HG03558 (cell line): ENCODE measurements at regions not wholly inside any gene's neighbourhood (a gene's known extent, or its start where the extent isn't known, plus 50 kb on each side); places are given as distances from the start of the nearest gene placed in this dataset.
"Not testable (repeated sequence)": the region's sequence is repeated elsewhere in the genome, so short reads cannot be mapped to it uniquely, and the experiment has no call there.

Experiments
- ATAC-seq: cut with Tn5 transposase; IDR thresholded peaks from one replicate; pipeline ENCODE4 v1.9.1; 2021; ENCODE audit warnings: moderate number of reproducible peaks; ENCODE audit not compliant: unreplicated experiment; ENCODE audit errors: extremely low read depth

DNA sequence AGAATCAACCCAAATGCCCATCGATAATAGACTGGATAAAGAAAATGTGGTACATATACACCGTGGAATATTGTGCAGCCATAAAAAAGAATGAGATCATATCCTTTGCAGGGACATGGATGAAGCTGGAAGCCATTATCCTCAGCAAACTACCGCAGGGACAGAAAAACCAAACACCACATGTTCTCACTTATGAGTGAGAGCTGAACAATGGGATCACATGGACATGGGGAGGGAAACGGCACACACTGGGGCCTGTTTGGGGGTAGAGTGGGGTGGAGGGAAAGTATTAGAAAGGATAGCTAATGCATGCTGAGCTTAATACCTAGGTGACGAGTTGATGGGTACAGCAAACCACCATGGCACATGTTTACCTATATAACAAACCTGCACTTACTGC lies 217.5 kb downstream of the TOMM20 start:
- not testable (repeated sequence) for ATAC-seq

DNA sequence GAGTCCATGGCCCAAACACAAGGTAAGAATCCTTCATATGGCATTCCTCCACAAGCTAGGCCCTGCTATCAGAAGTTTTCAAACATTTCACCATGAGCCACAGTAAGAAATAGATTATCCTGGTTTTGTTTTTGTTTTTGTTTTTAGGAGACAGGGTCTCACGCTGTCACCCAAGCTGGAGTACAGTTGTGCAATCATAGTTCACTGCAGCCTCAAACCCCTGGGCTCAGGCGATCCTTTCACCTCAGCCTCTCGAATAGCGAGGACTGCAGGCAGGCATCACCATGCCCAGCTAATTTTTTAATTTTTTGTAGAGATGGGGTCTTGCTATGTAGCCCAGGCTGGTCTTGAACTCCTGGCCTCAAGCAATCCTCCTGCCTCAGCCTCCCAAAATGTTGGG lies 218.8 kb downstream of the TOMM20 start:
- ATAC-seq: no peak

DNA sequence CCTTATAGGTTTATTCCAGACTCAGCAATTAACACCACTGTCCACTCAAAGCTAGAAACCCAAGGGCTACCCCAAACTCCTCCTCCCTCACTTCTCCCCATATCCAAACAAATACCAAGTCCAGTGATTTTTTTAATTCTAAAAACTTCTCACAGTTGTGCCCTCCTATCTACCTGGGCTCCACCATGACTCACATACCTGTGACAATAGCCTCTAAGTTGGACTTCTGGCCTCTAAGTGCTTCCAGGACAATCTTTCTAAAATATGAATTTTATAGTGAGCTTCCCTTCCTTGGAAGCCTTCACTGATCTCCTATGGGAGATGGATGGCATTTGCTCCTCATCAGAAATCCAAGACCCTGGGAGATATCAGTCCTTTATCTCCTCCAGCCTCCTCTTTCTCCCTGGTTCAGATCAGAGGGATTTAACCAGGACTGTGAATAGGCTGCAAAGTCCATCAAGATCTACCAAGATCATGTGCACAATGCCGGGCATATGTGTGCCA lies 219.3 kb downstream of the TOMM20 start:
- no peak for ATAC-seq

DNA sequence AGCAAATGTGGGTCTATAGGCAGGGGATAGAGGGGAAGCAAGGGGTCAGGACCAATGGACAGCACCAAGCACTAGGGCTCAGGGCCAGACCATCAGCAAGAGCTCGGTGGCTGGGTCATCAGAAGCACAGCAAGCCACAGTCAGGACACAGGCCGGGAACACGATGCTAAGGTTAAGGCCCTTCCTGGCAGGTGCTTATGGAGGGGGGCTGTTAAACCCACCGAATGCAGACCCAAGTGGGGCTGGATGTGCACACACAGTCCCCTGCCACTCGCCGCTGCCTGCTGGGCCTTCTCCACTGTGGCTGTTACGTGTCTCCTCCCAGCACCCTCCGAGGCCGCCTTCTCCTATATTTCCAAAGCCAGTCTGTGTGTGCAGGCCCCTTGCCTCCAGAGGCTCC lies 220.1 kb downstream of the TOMM20 start:
- ATAC-seq: no peak

DNA sequence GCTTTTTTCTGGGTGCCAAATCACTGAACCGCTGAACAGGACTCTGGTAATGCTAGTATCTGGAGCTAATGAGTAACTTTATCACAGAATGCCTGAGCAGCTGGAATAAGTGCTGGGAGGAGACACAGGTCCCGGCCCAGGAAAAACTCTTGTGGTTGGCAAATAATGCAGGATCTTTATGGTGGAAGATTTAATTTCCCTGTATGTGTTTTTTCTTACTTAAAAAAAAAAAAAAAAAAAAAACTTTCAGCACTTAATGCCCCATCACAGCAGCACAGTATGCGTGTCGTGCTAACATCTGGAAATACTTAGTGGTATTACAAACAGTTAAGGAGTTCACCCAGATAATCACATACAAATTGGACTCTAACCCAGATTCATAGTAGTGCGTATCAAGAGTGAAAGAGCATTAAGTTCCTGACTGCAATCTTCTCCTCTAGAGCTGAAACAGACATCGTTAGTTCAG lies 220.7 kb downstream of the TOMM20 start:
- no peak for ATAC-seq

DNA sequence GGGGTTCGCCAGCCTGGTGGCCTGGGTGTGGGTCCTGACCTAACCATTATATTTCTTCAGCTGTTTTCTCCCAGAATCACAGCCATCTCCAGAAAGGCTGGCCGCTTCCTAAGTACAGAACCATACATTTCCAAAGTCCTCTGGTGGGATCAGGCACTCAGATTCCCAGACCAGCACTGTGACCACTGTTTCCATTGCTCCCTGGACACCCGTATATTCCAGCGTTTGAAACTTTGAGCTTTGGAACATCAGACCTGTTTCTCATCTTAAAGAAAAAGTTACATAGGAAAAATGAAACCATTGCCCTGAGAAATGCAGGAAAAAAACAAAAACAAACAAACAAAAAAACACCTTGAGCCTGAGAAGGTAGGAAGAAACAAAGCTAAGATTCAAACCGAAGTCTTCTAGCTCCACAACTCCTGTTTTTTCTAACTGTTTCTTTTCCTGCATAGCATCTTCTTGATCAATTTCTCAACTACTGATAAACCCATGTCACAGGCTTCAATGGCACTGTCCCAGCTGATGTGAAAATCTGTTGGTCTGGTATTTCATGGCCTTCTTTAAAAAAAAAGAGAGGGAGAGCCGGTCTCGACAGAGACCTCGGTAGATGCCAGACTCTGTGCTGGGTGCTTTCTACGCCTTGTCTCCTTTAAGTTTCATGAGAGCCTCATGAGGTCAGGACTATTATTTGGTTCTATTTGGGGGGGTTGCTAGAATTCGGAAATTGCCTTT lies 221.3 kb downstream of the TOMM20 start:
- ATAC-seq: no peak

DNA sequence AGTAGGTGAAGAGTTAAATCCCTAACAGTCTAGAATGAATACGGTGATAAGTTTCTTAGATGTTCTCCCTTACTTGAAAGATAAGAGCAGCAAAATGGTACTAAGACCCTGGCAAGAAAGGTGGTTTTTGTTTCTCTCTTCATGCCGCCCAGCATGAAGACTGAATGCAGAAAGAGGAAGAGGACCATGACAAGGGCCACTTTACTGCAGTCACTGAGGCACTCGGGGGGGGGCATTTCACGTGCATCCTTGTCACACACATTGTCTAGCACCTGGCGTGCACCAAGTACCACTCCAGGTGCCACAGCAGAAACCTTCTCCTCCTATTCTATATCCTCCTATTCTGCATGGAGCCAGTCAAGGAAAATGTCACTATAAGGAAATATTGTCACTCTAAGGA lies 222.0 kb downstream of the TOMM20 start:
- no peak for ATAC-seq

DNA sequence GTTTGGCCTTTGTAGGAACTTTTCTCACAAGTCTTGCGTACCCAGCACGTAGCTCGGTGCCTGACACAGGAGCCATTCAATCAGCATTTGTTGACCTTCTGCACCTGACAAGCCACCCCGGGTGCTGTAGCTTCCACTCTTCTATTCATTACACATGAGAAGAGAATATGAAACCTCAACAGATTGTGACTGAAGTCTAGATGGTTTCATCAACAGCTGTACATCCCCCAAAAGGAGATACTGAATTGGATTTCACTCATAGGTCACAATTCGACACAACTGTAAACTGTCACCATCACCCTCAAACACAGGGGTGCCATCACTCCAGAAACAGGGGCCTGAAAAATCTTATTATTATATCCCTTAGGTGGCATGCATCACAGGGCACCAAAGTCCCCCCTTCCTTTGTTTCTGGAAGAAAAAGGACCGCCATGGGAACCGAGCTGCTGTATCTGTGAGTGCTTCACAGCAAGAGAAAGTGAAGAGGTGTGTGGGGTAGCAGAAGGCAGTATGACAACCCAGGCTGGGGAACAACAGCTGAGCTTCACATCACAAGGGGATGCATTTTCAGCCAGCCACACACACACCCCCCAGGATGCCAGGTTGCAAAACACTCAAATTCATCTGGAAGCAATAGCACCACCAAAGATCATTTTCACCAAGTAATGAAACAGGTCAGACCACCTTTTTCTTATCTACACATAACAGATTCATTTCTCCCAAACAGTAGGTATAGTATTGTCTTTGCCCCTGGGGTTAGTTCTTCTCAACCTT lies 225.7 kb downstream of the TOMM20 start:
- ATAC-seq: no peak

DNA sequence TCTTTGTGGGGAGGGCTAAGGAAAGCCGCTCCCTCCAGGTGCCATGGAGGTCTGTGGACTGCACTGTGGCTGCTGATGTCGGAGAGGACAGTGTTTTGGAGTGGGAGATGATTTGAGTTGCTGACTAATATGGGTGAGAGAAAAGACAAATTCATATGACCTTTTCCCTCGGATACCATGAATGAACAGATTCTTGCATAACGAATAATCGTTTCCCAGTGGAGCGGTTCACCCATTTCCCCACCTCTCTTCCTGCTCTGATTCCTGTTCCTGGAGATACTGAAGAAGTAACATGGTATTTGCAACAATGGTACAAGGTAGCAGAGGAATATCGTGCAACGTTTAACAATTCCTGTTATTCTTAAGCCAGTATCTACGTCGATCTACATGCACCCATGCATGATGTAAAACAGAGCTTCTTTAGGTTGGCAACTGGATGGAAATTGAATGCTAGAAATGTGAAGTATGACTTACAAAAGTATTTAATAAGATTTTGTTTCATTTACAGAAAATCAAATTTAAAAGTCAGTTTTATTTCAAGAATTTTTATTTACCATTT lies 227.1 kb downstream of the TOMM20 start:
- no peak for ATAC-seq

DNA sequence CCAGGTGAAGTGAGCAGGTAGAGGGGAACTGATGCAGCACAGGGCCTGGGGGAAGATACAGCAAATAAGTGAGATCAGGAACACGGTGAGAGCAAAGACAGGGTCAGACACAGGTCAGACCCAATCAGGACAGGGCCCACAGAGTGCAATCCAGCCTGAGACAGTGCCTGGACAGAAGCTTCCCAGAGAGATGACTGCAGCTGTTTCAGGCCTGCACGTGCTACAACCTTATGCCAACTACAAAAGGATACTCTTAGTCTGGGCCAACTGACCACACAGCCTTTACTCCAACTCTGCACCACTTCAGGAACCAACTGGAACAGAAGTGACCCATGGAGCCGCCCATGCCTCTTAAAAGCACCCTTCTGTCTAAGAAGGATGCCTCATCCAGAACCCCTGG lies 228.0 kb downstream of the TOMM20 start:
- no peak for ATAC-seq

DNA sequence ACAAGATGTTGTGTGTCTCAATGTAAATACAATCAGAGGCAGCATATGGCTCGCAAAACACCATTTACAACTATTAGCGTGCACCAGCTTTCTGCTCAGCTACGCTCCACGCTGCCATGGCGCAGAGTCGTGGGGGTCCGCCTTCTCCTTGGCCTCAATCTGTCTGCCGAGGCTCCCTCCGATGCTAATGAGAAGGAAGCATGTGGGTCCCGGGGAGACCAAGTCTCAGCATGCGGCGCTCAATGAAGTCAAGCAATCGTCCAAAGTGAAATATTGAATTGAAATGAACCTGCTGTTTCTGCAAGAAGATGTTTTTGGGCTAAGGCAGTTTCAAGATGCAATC lies 228.9 kb downstream of the TOMM20 start:
- no peak for ATAC-seq

DNA sequence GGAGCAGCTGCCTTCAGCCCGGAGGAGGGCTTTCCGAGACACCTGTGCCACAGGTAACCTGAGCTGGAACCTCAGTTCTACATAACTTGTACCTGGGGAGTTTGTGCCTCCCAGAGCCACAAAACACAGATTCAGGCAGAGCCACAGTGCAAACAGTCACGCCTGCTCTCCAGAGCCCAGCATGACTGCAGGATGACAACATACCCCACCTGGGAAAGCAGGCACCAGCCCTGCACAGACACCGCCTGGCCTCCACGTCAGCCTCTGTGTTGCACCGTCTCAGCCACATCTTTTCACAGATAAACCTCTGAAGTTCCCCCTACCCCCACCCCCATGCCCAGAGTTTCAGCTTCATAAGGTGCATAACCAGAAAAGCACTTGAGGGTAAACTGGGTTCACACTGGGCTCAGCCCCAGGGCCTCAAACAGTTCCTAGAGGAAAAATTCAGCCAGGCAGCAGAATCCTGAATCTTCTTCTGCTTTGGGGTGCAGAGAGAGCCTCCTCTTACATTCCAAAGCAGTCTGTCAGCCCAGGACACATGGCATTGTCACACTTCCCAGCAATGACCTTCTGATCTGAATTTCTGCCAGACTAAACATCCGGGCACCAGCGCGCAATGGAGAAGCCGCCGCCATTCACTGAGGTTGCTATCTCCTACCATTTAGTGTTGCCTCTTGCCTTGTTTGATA lies 229.5 kb downstream of the TOMM20 start:
- ATAC-seq: no peak

DNA sequence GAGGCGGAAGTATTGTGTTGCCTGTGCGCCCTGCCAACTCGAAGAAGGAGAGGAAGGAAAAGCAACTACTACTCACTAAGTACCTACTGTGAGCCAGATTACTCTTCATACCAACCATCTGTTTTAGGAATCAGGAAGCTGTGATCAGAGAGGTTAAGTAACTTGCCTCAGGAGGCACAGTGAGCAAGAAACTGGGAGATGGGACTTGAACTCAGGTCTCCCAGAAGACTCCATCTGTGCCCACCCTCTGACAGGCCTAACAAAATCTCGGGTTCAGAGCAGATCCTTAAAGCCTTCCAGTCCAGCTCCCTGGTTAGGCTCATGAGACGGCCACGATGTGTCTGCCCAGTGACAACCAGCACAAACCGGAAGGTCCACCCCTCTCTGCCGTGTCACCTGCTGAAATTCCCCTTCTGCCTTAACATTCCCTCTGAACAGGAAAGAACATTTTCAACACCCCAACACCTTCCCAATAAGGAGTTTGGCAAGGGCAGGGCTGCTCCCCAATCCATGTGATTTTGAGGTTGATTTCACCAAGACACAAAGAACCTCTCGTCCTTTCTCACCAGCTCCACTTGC lies 230.1 kb downstream of the TOMM20 start:
- no peak for ATAC-seq

DNA sequence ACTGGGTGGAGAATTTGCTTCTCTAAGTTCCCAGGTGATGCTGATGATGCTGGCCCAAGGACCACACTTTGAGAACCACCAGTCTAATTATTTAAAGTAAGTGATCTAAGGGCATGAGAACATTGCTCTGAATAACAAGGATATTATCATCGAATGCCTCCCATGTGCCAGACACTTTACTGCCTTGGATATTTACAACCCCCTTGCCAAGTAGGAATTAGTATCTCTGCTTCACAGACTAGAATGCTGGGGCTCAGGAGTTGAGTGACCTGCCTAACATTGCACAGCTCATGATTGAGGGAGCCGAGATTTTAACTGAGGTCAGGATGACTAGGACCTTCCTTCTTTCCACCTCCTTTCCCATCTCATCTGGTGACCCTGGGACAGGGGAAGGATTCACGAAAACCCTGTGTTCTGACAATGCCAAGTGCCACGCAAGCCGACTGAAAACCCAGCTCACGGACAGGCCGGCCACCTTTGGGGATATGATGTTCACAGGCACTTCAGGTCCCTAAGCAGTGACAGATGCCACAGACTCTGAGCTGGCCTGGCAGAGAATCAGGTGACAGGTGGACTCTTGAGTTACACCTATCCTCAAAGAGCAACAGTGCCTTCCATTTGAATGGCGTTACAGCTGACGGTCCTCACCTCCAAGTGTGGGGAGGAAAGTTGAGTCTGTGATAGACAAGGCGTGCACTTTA lies 230.7 kb downstream of the TOMM20 start:
- no peak for ATAC-seq

DNA sequence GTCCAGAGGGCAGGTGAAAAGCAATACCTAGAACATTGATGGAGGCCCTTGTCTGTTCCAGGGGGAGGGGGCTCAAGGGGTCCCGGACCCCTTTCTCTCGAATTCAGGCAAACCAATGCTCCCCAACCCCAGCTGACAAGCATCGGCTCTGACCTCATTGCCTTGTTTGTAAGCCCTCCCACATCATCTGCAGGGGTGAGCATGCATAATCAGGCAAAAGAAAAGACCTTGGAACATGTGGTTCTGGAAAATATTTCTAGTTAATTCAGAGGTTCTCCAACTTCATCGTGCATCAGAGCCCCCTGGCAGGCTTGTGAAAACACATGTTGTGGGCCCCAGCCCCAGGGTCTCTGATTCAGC lies 231.3 kb downstream of the TOMM20 start:
- no peak for ATAC-seq

DNA sequence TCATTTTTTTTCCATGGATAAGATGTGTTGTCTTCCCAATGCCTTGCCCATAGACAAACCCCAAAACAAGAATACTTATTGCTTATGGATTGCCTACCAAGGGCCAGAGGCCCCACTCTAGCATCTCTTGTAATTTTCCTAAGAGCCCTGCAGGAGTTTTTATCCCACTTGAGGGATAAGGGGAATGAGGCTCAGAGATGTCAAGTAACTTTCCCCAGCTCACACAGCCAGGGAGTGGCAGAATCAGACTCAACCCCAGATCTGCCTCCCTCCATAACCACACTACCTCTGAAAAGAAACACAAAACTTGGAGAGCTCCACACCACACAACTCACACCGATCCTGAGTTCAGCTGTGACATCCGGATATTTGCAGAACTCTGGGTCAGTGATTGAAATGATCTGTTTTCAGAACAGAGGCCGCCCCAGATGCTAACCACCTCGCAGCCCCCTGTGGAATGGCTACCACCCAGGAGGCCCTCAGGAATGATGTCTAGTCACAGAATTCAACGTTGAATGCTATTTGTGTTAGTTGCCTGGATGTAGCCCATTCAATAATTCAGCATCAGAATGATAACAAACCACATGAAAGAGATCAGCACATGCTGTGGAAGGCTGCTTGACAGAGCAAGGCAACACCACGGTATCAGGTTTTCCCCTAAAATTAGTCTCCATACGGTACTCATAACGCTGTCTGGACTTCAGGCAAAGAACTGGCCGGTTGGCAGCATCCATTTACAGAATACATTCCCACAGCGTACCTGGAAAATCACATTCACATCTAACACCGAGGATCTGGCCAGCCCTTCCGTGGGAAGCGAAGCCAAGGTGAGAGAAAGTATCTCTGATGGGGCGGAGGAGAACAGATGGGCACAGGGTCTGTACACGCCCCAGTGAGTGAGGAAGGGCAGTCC lies 231.9 kb downstream of the TOMM20 start:
- ATAC-seq: no peak

DNA sequence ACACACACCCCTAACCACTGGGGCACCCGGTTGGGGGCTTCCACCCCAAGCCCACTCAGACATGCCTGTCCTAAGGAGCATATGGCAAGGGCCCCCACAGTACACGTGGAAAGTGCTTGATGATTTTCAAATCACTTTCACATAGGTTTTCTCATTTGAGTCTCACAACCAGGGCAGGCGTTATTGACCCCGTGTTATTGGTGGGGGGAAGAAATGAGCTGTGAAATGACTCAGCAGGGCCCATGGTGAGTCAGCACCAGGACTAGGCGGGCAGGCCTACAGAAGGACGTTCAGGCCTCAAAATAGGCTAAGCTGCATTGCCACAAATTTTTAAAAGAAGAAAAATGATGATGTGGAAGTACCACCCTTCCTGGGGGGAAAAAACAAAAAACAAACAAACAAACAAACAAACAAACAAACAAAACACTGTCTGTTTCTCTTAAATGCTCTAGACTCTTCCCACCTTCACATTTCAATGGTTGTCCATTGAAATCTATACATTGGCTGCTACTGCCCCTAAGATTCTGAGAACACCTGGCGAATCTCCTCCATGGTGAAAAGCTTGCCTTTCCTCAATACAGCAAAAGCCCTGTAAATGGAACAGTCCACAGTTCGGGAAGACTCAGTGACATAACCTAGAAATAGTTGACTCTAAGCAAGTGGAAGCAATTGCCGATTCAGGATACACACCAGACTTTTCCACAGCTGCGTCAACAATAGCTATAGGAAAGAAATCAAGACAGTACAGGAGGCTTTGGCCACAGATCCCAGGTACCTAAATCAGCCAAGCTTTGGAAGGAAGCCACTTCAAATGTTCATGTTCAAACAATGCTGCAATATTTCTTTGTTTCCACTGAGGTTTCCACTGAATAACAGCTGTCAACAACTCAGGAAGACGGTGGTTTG lies 234.7 kb downstream of the TOMM20 start:
- ATAC-seq: no peak

DNA sequence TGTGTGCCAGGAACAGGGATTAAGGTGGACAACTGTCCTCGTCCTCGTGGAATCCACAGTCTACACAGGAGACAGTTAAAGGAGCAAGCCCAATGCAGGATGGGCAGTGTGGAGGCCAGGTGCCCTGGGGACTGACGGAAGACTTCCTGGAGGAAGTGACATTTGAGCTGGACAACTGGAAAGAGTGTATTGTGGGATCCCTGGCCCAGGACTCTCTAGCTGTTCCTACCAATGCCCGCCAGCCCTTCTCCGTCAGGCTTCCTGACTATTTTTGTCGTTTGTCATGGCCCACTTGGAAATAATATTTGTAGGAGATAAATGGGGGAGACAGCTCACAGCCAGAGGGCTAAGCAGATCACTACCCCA lies 235.3 kb downstream of the TOMM20 start:
- no peak for ATAC-seq
